NCI-H446 (cell line): ENCODE measurements at regions not wholly inside any gene's neighbourhood (a gene's known extent, or its start where the extent isn't known, plus 50 kb on each side); places are given as distances from the start of the nearest gene placed in this dataset.

Experiments used
- DNase-seq, 2 experiments: peaks; one replicate each; lab custom pipeline; 2025; lab: John Stamatoyannopoulos, UW

DNA sequence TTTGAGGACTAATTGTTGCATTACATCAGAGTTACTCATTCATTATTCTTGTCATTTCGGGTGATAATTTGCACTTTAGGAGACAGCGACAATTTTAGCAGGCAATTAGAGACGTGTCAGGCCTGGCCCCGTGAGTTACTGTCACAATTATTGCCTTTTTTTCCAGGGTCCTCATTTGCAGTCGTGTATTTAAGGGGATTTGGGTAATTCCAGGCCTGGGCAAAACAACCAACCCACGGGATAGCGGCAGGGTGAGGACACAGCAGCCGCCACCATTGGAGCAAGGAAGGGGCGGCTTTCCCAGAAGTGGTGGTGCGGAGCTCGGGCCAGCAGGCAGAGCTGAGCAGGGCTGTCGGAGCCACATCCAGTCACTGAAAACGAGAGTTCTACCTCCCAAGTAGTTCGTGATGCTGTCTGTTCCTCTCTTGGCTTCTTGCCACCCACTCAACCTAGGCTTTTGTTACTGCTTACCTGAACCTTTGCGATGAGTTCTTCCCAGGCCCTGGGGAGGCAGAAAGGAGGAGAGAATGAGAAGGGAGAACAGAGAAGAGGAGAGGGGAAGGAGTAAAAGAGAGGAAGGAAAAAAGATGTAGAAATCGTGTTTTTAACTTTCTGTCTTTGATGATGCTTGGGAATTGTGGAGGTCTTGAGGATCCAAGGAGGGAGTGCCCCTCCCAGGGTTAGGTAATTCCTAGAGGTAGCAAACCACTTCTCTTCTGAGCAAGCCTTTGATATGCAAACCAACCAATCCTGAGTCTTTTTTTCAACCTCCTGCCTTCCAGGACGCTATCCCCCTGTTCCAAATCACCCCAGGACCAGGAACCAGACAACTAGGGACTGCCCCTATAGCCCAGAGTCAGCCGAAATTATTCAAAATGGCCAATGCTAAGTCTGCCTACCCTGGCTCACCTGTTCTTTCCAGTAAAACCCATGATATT lies 236.1 kb downstream of the MIAT start:
- peak; percentile 23 to 74 for DNase-seq

DNA sequence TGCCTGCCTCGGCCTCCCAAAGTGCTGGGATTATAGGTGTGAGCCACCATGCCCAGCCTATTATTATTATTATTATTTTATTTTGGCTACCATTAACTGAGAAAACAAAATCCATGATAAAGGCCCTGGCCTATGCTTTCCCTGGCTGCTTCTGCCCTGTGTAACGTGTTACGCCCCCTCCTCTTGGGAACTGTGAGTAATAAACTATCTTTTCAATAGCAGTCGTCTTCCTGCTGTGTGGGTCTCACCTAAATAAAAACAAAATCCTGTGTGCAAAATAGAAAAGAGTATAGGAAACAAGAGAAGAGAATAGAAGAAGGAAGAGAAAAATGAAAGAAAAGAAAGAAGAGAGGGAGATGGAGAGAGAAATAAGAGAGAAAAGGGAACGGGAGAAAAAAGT lies 237.0 kb downstream of the MIAT start:
- DNase-seq, result no peak

DNA sequence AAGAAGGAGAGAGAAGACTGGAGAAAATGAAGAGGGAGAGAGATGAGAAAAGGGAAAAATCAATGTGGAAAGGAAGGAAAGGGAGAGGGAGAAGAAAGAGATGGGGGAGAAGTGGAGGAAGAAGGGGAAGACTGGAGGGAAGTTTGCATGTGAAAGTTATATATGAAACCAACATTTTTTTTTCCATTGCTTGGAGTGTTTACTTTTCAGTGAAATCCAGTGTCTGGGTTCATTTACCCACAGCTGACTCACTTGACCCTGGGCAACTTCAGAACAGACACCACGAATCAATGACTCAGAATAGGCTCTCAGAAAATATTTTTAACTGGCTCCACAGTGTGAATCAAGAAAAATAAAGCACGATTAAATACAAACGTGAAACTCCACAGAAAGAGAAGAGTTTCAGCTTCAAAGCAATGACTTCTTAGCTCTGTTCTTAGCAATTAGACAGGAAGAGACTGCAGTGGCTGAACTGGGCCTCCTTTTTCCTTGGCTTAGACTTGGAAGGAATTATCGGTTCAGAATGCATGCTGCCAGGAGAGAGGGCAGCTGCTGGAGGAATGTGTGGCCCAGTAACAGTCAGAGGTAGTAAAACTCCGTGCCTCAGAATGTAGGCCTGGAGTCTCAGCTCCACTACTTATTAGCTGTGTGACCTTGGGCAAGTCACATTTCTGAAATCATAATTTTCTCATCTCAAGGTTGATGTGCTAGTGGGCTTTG lies 237.5 kb downstream of the MIAT start:
- DNase-seq, result no peak

DNA sequence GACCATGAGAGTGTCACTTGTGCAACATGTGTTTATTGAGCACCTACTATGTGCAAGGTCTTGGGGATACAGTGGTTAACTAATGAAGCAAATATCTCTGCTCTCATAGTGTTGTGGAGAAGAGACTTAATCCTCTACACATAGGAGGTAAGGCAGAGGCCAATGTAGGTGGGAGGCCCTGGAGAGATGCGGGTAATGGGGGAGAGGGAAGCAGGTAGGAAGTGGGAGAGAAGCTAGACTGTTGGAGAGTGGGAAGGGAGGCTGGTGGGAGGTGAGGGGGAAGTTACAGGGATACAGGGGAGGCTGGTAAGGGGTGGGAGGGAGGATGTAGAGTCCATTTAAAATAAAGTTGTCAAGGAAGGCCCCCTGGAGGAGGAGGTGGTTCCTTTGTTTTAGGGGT lies 240.0 kb downstream of the MIAT start:
- no peak for DNase-seq

DNA sequence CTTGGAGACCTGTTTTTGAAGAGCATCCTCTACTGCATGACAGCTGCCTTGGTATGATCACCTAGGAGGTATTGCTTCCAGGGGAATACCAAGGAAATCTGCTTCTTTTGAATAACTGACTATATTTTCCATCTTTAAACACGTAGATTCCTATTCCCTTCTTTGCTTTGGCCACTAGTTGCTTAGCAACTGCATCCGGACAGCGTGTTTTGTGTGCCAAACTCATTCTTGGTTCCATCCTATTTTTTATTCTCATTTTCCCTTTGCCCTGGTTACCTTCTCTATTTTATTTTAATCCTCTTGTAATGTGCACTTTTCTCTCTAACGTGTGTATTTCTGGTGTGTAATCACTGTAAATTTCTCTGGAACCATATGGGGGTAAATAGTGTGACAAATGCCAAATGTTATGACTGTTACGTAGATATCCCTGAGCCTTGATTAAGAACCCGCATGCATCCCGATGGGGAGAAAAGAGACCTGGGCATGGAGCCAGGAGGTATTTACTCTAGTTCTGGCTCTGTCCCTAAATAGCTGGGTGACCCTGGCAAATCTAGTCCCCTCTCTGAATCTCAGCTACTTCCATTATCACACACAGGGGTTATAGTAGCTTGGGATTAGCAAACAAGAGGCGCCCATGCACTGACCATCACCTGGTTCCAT lies 241.7 kb downstream of the MIAT start:
- DNase-seq, result peak; percentile 8 to 23

DNA sequence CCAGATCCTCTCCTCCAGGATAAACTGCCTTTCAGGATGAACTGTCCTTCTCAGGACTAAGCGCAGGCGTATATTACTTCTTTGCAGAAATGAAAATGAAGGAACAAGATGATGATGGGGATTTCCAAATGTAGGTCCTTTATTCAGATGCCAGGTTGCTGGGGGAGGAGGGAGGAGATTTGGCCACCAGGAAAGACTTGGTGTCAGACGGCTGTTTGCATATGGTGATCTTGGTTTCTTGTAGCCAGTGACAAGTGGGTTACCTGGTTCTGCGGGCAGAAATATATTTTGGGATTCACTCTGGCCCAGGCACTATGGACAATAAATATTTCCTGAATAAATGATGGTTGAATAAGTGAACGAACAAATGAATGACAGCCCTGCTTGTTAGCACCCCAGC lies 243.4 kb downstream of the MIAT start:
- DNase-seq, result no peak

DNA sequence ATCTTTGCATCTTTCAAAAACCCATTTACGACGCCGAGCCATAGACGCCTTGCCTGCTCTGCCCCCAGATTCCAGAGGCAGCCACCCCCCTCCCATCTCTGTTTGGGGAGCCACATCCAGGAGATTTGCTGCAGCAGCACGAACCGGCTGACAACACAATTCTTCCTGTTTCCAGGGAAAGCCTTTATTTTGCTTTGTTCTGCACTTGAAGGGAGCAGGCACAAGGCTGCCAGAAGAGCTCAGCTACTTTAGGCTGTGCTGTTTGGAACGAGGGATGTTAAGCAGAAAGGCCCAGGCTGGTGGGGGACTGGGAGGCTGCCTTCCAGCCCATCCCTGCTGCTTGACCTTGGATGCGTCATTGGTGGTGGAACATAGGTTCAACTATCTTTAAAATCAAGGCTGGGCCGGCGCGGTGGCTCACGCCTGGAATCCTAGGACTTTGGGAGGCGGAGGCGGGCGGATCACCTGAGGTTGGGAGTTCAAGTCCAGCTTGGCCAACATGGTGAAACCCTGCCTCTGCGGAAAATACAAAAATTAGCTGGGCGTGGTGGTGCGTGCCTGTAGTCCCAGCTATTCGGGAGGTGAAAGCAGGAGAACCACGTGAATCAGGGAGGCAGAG lies 243.9 kb downstream of the MIAT start:
- DNase-seq, result no peak

DNA sequence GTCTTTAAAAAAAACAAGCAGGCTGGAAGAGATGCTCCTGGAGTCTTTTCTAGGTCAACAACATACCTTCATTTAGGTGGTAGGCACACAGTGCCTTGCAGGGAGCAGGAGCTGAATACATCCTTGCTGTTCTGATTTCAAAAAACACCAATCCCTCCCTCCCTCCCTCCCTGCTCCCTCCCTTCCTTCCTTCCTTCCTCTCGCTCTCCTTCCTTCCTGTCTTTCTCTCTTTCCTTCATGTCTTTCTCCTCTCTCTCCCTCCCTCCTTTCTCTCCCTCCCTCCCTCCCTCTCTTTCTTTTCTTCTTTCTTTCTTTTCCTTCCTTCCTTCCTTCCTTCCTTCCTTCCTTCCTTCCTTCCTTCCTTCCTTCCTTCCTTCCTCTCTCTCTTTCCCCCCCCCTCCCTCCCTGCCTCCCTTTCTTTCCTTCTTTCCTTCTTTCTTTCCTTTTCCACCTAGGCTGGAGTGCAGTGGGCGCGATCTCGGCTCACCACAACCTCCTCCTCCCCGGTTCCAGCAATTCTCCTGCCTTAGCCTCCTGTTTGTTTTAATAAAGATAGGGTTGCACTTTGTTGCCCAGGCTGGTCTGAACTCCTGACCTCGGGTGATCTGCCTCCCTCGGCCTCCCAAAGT lies 245.1 kb downstream of the MIAT start:
- no peak for DNase-seq

DNA sequence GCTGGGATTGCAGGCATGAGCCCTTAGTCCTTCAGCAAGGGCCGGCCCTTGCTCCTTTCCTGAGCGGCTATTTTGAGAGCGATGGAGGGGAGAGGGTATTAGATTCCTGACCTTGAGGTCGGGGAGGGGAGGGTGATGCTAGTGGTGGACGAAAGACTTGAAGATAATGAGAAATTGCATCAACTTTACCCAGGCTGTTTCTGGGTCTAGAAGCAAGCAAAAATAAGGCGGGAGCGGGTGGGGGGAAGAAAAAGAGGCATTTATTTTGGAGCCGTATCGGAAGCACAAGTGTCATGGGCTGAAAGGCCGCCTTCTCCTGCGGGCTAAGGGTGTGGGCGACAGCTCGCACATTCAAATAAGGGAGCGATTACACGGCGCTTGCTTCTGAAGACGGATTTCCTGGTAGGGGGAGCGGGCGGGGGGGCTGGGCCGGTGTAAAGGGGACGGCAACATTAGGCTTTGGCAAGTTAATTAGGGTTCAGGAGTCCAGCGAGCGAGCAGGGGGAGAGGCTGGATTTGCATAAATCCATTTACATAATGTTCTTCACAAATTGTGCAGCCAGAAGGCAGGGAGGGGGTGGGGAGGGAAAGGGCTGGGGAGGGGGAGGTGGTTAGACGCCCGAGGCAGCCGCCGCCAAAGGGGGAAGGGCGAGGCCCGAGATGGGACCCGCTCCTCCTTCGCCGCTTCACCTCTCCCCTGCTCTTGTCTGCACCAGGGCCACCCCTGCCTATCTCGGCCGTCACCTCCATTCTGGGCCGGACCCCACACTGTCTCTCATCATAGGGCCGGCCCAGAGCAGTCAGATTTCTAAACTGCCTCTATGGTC lies 245.9 kb downstream of the MIAT start:
- no peak for DNase-seq

DNA sequence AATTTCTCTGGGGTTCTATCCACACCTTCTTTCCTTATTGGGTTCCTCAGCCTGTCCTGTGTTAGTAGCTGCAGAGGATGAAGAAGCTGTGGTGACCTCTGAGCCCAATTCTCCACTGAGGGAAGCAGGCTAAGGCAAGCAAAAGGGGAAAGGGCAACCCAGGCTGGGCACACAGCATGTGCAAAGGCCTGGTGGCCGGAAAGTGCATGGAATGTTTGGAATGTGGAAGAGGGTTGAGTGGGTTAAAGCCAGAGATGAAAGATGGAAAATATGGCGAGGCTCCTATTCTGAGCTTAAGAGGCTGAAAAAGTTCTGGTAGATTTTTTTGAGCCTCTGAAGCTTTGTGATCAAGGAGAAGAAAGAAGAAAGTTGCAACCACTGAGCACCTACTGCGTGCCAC lies 247.1 kb downstream of the MIAT start:
- DNase-seq, result no peak

DNA sequence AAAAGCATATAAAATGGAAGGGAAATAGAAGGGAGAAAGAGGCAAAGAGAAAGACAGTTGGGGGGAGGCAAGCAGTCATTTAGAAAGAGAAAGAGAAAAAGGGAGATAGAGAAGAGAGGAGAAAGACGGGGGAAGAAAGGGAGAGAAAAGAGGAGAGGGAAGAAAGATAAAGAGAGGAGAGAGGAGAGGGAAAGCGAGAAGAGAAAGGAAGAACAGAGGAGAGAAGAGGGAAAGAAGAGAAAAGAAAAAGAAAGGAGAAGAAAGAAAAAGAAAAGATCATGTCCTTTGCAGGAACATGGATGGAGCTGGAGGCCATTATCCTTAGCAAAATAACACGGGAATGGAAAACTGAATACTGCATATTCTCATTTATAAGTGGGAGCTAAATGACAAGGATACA lies 247.7 kb downstream of the MIAT start:
- DNase-seq, result no peak

DNA sequence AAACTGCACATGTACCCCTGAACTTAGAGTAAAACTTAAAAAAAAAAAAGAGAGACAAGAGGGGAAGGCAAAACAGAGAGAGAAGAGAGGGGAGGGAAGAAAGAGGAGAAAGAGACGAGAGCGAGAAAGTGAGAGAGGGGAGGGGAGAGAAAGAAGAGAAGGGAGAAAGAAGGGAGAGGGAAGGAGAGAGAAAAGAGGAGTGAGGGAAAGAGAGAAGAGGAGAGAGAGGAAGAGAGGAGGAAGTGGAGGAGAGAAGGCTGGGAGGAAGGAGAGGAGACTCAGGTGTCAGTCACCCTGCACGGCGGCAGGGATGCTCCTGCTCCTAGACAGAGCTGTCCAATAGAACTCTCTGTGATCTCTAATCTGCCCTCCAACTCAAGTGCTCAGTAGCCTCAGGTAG lies 248.3 kb downstream of the MIAT start:
- no peak for DNase-seq

DNA sequence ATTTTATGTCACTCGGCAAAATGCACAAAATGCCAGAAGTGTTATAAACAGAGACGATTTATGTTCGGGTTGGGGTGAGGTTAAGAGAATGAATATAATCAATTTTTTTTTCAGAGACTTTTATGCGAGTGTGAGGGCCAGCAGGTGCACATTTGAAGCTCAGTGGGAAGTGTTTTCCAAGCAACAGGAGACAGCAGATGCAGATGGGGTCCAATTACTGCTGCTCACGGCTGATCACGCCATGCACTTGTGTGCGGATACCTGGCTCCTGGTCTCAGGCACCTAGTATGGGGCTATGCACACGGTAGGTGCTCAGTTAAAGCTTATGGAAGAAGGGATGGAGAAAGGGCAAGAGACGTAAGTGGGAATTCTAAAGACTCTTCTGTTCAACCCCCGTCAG lies 249.1 kb downstream of the MIAT start:
- no peak for DNase-seq

DNA sequence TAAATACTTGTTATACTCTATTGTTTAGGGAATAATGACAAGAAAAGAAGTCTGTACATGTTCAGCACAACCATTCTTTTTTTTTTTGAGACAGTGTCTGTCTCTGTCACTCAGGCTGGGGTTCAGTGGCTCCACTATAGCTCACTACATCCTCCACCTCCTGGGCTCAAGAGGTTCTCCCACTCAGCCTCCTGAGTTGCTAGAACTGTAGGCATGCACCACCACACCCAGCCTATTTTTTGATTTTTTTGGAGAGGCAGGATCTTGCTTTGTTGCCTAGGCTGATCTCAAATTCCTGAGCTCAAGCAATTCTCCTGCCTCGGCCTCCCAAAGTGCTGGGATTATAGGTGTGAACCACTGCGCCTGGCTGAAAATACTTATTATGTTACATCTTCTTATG lies 250.0 kb downstream of the MIAT start:
- DNase-seq, result no peak

DNA sequence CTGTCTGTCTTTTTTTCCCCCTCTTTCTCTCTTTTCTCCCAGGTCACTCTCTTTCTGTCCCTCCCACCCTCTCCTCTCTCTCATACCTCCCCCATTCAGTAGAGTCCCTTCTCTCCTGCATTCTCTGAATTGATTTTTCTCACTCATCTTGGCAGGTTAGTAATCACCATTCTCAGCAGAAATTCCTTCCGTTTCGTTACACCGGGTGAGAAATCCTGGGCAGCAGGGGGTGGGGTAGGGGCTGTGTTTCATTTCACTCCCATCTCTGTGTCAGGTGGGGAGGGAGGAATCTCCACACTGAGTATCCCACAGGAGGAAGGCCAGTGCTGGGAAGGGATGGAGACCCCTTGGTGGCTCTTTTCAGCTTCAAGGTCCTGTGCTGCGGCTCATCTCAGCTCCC lies 253.5 kb downstream of the MIAT start:
- DNase-seq, result no peak

DNA sequence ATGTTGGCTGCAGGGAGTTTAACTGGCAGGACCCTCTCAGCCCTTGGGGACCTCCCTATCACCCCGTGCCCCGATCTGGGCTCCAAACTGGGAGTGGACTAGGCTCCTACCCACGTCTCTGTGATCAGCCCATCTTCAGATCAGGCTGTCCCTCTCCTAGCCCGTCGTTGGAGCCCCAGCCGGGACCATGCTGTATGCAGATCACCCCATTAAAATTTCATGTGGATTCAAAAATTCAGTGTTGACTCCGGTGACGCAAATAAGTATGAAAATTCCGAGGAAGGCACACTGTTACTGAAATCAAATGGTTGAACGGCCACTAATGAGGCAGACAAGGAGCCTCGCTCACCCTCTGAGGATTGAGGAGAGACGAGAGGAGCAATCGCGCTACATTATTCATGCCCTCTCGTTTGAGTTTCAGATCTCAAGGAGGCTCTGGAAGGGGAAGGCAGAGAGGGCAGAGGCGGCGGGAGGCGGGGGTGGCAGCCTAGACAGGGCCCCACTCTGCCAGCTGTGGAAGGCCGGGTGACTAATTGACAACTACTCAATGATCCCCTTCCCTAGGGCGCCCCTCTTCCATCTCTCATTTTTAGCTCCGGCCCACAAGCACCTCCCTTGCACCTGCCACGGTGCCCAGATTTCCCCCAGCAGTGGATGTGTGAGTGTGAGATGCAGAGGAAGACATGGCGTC lies 255.4 kb downstream of the MIAT start:
- DNase-seq, result no peak

DNA sequence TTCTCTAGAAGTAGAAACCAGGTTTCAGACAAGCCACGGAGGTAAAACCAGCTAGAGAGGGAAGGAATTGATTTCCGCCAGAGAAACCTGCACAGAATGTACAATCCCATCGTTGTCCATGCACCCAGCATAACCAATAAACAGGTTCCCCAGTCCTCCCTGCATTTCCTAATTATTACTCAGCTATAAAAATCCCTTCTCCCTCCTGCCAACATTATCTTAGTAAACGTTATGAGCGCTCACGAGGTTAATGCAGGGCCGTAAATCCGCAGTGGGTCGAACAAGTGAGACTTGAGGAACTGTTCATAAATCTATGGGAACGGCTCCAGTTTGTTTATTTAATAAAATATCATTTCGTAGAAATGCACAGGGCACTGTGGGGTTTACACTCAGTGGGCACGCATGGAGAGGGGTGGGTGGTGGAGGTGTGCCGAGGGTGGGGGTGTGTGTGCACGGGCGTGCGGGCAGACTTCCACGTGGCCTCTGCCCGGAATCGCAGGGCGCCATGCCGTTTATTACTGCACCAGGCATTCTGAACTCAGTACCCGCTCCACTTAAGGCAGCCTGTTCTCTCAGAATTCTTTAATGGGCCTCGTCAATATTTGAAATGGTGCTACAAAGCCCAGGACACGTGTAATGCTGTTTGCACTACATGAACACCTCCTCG lies 257.3 kb downstream of the MIAT start:
- no peak for DNase-seq

DNA sequence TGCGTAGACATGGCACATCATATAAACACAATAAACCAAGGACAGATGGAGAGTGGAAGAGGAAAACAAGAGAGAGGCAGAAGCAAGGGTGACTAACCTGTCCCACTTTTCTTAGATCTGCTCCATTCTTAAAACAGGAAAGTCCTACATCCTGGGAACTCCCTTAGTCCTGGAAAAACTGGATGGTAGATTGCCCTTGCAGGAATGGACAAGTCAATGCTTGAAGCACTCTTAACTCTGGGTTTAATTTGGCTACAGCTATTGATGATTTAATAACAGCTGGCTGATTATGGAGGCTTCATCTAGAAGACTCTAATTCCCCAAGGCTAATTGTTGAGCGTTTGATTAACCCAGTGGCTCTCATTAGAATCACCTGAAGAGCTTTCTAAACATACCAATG lies 258.8 kb downstream of the MIAT start:
- no peak for DNase-seq

DNA sequence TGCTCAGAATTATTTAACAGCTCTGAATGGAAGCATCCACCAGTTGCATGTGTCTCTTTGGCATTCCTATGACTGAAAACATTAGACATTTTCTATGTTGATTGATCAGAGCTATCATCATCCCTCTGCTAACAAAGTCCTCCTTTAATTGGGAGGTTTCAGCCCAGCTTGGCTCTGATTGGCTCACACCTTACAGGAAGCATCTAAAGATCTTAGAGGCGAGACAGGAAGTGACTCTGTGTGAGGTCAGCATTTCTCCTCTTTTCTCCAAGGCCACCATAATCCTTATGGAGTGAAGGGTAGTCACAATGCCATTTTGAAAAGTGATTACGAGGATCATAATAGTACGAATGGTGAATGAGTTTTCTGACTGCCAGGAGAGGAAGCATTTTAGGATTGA lies 260.8 kb downstream of the MIAT start:
- DNase-seq, result no peak

DNA sequence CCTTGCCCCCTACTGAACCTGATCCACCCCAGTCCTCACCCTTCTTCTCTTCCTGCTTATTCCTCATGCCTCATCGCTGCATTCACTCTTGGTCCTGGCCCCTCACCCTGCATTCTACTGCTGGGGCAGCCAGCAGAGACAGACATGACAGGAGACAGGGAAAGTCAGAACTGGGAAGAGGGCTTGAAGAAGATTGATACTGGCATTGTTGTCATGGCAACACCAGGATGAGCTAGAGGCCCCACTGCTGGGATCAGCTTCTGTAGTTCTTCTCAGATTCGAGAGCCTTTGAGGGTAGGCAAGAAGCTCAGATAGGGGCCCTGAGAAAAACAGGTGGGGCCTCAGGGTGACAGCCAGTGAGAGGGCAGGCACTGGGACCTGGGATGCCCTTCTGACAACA lies 264.3 kb downstream of the MIAT start:
- no peak for DNase-seq
